GM20000 (cell line): ENCODE measurements at regions not wholly inside any gene's neighbourhood (a gene's known extent, or its start where the extent isn't known, plus 50 kb on each side); places are given as distances from the start of the nearest gene placed in this dataset.

Experiments
- DNase-seq: peaks from one replicate; pipeline ENCODE4 v3.0.0; 2012; ENCODE audit warnings: low spot score
- CTCF ChIP-seq: IDR thresholded peaks from 2 replicates; pipeline ENCODE4 v1.5.1; 2012; ENCODE audit warnings: mild to moderate bottlenecking, control low read depth; ENCODE audit errors: extremely low read depth, missing control alignments

- no peak for TF ChIP-seq CTCF
- DNase-seq = no peak
These were observed 125.9 kb upstream of the RUNX3 start for GRCh38 chr1:25055961-25056360.

GRCh38 chr1:25055324-25055780, 125.3 kb upstream of the RUNX3 start:
- DNase-seq = no peak
- no peak for TF ChIP-seq CTCF

DNA sequence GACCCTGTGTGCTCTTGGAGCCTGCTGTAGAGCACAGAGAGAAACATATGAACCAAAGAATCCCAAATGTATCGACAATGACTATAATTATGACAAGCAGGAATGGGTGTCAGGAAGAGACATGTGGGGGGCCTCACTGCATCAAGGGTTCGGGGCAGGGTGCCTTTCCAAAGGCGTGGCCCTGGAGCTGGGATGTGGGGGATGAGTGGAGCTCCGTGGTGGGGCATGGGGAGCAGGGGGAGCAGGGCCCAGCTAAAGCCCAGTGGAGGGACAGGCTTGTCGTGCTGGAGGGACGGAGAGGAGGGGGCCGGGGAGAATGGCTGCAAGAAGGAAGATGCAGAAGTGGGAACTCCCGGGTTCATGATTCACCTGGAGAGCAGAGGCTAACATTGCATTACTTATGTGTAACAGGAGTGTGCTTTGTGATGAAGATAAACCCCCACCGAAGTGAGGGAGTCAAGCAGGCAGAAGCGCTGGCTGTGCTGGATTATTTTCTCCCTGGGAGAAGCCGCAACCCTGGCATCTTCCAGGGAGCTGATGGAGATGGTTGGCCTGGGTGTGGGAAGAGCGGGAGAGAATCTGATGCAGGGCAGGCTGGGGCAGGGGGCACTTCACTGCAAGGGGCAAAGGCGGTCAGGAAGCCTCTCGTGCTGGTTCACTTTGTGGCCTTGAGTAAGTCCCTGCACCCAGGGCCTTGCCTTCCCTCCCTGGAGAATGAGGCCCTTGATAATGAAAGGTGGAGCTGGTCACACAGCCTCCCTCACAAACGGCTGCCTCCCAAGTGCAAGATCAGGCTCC, 124.6 kb upstream of the RUNX3 start:
- TF ChIP-seq CTCF = no peak
- DNase-seq = no peak

DNA sequence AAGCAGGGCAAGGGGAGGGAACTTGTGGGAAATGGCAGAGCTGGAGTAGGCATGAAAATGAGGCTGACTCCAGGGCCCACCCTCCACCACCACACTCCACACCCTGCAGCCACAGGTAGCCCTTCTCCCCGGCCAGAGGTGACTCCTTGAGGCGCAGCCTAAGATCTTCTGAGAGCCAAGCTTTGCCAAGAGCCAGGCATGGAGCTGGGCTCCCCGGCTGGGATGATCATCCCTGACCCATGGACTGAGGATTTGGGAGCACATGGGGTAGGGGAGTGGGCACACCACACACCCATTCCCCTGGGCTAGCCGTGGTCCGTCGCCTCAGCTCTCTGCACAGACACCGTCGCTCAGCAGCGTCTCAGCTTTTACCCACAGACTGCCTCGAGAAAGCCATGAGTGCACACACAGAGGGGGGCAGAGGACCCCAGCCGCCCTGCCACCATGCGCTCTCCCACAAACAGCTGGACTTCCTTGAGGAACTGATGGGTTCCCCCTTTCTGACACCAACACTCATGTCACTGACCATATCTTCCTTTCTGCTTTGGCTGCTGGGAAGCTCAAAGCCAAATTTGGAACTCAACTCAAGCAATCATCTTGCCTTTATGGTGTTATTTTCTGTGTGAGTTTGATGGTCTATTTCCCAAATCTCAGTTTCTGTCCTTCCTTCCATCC, 123.6 kb upstream of the RUNX3 start:
- TF ChIP-seq CTCF = no peak
- no peak for DNase-seq

- no peak for TF ChIP-seq CTCF
These were observed 121.8 kb upstream of the RUNX3 start for GRCh38 chr1:25051906-25052305.

DNA sequence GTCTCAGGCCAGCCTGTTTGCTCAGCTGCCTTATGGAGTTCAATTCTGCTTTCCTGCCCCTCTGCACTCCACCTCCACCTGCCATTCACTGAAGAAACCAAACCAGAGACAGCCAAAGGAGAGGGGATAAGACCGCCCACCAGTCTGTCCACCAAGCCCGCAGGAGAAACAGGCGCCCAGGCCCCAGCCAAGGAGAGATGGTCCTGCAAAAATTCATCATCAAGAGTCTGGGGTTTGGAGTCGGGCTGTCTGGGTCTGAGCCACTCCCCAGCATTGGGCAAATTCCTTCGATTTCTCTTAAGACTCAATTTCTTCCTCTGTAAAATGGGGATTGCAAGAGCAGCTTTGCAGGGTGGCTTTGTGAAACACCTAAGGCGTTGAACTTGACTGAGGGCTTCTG, 121.4 kb upstream of the RUNX3 start:
- DNase-seq = no peak

More at GRCh38 chr1:25051906-25052305, 121.8 kb upstream of the RUNX3 start:
- no peak for DNase-seq

More for the DNA sequence above, 121.4 kb upstream of the RUNX3 start:
- no peak for TF ChIP-seq CTCF
